MG63 (cell line): ENCODE measurements at regions not wholly inside any gene's neighbourhood (a gene's known extent, or its start where the extent isn't known, plus 50 kb on each side); places are given as distances from the start of the nearest gene placed in this dataset.
"Not testable (repeated sequence)": the region's sequence is repeated elsewhere in the genome, so short reads cannot be mapped to it uniquely, and the experiment has no call there.

ENCODE experiments used
- DNase-seq: peaks from one replicate; pipeline ENCODE4 v3.0.0-alpha.2; 2020
- H3K27me3 ChIP-seq: fragments of 250-450 bp; sonication (Bioruptor Pico); 2 replicates; pipeline ENCODE4 v1.5.1; 2020; ENCODE audit warnings: mild to moderate bottlenecking, moderate library complexity
- H3K36me3 ChIP-seq: fragments of 250-450 bp; sonication (Bioruptor Pico); 2 replicates; pipeline ENCODE4 v1.5.1; 2020; ENCODE audit warnings: mild to moderate bottlenecking, moderate library complexity
- H3K4me3 ChIP-seq: fragments of 250-450 bp; sonication (Bioruptor Pico); 2 replicates; pipeline ENCODE4 v1.5.1; 2020; ENCODE audit warnings: mild to moderate bottlenecking, moderate library complexity
- H3K9me3 ChIP-seq: fragments of 250-450 bp; sonication (Bioruptor Pico); 2 replicates; pipeline ENCODE4 v1.5.1; 2020; ENCODE audit warnings: mild to moderate bottlenecking, moderate library complexity

DNA sequence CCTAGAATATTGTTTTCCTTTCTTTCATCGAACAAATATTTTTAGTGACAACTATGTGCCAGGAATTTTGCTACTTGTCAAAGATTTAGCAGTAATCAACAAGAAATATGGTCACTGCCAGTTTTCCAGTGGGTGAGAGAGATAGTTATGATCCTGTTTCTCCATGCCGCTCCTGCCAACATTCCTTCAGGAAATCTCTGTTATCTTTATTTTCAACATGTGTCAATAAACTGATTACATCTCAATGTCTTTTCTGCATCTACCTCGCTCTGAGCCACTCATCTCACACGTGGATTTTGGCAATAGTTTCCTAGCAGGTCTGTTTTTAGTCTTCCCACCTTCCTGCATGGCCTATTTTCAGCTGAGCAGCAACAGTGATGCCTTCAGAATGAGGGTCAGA, 650.0 kb upstream of the STXBP6 start:
- DNase-seq: no peak
- H3K4me3 ChIP-seq: no peak overlapping the region
- H3K27me3 ChIP-seq: no peaks in the 10 kb centered on the region
- no peaks in the 10 kb centered on the region for H3K36me3 ChIP-seq
- H3K9me3 ChIP-seq: no peaks in the 10 kb centered on the region

DNA sequence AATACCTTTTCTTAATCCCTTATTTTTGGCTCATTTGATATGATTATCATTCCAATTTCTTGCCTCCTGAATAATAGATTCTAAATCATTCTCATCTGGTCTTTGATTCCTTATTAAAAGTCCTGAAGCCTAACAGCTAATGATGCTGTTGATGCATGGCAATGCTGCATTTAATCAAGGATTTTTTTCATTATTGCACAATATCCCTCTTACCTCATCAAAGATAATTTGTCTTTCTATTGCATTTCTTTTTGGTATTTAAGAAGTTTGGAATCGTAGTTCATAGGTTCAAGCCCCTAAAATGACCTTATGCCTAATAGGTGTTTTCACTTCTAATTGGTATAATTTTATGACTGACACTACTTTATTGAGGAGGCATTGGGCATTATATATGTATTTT, 648.2 kb upstream of the STXBP6 start:
- no peak overlapping the region for H3K4me3 ChIP-seq
- H3K27me3 ChIP-seq: no peaks in the 10 kb centered on the region
- H3K9me3 ChIP-seq: no peaks in the 10 kb centered on the region
- no peak for DNase-seq
- no peaks in the 10 kb centered on the region for H3K36me3 ChIP-seq

DNA sequence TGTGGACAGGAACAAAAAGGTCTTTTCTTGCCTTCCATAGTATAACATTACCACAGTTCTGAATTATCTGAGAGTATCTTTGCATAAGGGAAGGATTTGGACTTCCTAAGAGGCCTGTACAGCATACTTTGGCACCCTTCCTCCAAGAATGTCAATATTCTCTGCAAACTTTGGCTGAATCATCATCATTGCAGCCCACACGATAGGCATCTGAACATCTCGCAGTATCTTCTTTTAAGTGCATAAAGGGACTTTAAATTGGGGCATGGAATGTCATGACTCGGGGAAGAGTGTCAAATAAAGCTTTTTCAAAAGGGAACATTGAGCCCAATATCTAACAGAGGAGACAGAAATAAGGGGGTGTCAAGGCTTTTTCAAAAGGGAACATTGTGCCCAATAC, 646.2 kb upstream of the STXBP6 start:
- no peaks in the 10 kb centered on the region for H3K9me3 ChIP-seq
- H3K36me3 ChIP-seq: no peaks in the 10 kb centered on the region
- DNase-seq: no peak
- H3K4me3 ChIP-seq: no peak overlapping the region
- no peaks in the 10 kb centered on the region for H3K27me3 ChIP-seq

DNA sequence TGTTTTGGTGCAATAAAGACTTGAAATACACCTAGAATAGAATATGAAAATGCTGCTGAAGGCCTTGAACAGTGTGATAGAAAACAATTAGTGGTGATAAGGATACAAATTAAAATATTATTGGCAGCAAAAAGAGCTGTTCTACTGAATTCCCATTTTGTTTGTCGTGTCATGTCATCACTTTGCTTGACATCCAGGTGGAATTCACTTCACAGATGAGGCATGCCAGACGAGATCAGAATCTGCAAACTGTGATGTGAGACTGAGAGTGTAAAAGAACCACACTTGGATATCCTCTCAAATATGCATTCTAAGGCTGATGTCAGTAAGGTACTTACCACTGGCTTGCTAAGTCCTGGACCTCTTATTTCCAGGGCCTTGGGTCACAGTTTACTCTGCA, 635.1 kb upstream of the STXBP6 start:
- Histone ChIP-seq H3K9me3 (no peaks in the 10 kb centered on the region), H3K27me3 (no peaks in the 10 kb centered on the region), H3K36me3 (no peaks in the 10 kb centered on the region), H3K4me3 (no peak overlapping the region)
- DNase-seq: no peak

DNA sequence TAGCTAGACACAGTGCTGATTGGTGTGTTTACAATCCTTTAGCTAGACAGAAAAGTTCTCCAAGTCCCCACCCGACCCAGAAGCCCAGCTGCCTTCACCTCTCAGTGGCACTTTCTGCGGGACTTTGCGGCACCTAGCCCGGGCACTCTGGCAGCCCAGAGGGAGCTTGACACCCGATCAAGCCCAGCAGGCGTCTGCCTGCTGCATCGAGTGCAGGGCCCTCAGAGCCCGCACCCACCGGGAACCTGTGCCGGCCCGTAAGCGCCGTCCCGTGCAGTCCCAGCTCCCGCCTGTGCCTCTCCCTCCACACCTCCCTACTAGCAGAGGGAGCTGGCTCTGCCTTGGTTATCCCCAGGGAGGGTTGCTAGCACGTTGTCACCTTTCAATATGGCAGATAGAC, 631.0 kb upstream of the STXBP6 start:
- no peaks in the 10 kb centered on the region for H3K9me3 ChIP-seq
- no peaks in the 10 kb centered on the region for H3K27me3 ChIP-seq
- DNase-seq: no peak
- H3K36me3 ChIP-seq: no peaks in the 10 kb centered on the region
- no peak overlapping the region for H3K4me3 ChIP-seq

DNA sequence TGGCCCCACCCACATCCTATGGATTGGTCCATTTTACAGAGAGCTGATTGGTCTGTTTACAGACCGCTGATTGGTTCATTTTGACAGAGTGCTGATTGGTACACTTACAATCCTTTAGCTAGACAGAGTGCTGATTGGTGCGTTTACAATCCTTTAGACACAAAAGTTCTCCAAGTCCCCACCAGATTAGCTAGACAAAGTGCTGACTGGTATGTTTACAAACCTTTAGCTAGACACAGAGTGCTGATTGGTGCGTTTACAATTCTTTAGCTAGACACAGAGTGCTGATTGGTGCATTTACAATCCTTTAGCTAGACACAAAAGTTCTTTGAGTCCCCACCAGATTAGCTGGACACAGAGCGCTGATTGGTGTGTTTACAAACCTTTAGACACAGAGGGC, 630.6 kb upstream of the STXBP6 start:
- not testable (repeated sequence) for H3K4me3 ChIP-seq, H3K36me3 ChIP-seq, H3K27me3 ChIP-seq, H3K9me3 ChIP-seq, DNase-seq

DNA sequence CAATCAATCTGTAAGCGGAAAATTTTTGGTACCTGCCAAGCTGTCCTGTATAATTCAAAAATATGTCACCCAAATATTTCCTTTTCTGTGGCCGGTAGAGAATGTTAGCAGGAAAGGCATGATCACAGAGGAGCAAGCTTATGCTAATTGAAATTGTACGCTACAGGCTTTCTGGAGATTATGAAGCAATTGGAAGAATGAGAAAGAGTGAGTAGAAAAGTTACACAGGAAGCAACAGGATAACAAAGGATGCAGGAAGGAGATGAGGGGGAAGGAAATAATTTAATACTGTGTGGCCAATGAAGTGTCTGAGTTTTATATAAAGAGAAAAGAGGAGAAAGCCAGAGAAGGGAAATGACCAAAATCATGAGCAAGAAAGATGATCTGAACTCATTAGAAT, 627.2 kb upstream of the STXBP6 start:
- no peaks in the 10 kb centered on the region for H3K27me3 ChIP-seq
- H3K9me3 ChIP-seq: no peaks in the 10 kb centered on the region
- DNase-seq: no peak
- H3K4me3 ChIP-seq: no peak overlapping the region
- H3K36me3 ChIP-seq: no peaks in the 10 kb centered on the region

DNA sequence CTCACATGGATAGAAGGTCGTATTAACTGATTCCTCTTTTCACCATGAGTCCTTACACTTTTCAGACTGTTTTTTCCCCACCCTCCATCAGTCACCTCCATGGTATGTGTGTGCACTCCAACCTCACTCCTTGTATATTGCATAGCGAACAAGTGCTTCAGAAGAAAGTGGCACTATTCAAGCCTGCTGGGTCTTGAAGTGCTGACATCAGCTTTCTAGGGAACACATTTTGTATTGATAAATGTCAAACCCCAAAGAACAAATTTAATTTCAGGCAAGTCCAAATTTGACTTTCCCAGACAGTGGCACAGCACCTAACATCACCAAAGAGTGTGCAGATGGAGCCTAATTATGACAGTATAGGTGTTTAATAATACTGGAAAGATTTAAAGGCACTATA, 617.4 kb upstream of the STXBP6 start:
- Histone ChIP-seq H3K36me3 (no peaks in the 10 kb centered on the region), H3K4me3 (no peak overlapping the region), H3K27me3 (no peaks in the 10 kb centered on the region), H3K9me3 (no peaks in the 10 kb centered on the region)
- DNase-seq: no peak

DNA sequence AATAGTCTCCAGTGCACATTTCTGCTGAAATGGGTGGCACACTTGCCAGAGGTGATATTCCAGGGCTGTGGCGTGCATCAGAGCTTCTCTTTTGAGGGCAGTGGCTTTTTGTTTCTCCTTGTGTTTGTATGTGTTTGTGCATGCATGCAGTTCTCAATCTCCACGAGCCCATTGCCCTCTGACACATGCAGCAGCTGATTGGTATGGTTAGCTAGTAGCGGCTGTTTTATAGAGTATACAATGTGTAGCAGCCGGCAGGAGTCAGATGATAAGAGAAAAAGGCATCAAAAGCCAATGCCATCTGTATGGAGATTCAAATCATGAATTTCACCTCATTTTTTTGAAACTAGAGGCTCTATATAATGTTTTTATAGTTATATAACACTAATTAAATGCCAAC, 616.9 kb upstream of the STXBP6 start:
- Histone ChIP-seq H3K36me3 (no peaks in the 10 kb centered on the region), H3K4me3 (no peak overlapping the region), H3K27me3 (no peaks in the 10 kb centered on the region), H3K9me3 (no peaks in the 10 kb centered on the region)
- no peak for DNase-seq

DNA sequence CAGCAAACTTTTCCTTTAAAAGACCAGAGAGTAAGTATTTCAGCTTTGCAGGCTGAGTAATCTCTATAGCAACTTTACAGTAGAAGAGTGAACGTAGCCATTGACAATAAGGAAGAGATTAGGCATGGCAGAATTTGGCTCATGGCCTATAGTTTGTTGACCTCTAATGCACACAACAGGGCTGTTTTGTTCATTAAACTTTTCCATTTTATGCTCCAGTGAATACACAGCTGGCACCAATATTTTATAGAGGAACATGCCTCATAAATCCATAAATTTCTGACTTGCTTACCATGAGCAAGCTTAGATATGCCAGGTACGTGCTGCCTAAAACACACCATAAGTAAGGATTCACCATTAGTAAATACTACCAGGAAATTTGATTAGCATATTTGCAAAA, 609.0 kb upstream of the STXBP6 start:
- Histone ChIP-seq H3K27me3 (no peaks in the 10 kb centered on the region), H3K4me3 (no peak overlapping the region), H3K36me3 (no peaks in the 10 kb centered on the region), H3K9me3 (no peaks in the 10 kb centered on the region)
- no peak for DNase-seq

DNA sequence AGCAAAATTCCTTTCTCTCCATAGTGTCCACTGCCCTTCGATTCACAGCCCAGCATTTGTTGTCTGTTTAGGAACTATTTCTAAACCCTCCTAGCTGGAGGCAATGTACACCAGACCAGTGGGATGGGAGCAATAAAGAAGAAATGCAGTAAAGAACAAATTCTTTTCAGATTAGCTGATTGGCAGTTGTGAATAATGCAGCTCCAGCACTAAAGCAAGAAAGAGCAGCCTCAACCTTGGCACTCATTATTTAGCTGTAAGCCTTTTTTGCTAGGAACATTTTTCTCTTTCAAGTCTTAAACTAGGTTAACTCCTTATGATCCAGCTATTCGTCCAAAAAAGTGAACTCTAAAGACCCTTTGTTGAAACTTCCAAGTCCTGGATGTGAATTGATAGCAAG, 580.5 kb upstream of the STXBP6 start:
- no peaks in the 10 kb centered on the region for H3K36me3 ChIP-seq
- H3K9me3 ChIP-seq: no peaks in the 10 kb centered on the region
- no peak overlapping the region for H3K4me3 ChIP-seq
- H3K27me3 ChIP-seq: no peaks in the 10 kb centered on the region
- no peak for DNase-seq

DNA sequence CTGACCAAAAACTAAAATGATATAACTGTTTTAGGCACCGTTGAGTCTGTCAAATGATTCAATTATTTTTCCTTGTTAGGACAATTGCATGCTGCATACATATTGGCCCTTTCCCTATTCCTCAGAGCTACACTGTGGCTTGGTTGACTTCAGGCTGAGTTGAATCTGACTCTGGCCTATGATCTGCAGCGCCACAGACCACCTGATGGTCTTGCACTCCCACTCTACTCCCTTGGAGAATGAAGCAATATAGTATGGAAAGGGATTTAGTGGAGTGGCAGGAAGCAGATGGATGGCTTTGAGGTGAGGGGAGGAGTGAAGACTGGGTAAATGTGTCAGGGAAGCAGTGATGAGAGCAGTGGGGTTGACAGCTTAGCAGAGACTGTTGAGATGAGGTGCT, 579.0 kb upstream of the STXBP6 start:
- H3K9me3 ChIP-seq: no peaks in the 10 kb centered on the region
- no peaks in the 10 kb centered on the region for H3K27me3 ChIP-seq
- no peak overlapping the region for H3K4me3 ChIP-seq
- no peaks in the 10 kb centered on the region for H3K36me3 ChIP-seq
- DNase-seq: no peak

DNA sequence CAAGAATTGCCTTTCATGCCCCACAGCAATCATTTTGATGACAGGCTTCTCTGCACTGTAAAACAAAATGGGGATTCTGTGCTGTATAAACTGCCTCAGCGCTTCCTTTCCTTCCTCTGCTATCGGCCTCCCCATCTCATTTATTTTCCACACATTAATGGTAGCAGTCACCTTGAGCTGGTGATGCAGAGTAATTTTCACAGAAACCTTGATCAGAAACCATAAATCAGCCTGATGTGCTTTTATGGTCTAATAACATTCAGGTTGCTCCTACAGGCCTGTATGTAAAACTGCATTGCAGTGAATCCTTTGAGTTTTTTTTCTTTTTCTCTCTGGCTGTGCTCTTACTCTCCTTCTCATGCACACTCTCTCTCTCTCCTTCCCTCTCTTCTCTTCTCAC, 578.4 kb upstream of the STXBP6 start:
- Histone ChIP-seq H3K9me3 (no peaks in the 10 kb centered on the region), H3K36me3 (no peaks in the 10 kb centered on the region), H3K4me3 (no peak overlapping the region), H3K27me3 (no peaks in the 10 kb centered on the region)
- DNase-seq: no peak

DNA sequence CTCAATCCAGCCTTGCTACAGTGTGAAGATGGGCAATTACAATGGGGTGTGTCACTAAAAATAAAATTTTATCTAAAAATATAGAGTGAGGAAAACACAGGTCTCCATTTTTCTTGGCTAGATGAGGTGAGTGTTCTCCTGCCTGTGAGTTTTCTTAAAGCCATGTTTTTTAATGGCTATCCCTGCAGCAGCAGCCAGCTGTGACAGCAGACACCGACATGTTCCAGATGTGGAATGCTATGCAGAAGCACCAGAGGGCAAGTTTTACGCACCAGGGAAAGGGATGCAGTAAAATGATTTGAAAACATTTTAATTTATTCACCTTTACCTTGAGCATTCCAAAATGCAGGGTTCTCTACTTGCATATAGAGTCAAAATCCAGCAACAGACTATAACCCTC, 577.0 kb upstream of the STXBP6 start:
- no peak for DNase-seq
- Histone ChIP-seq H3K4me3 (no peak overlapping the region), H3K36me3 (no peaks in the 10 kb centered on the region)

DNA sequence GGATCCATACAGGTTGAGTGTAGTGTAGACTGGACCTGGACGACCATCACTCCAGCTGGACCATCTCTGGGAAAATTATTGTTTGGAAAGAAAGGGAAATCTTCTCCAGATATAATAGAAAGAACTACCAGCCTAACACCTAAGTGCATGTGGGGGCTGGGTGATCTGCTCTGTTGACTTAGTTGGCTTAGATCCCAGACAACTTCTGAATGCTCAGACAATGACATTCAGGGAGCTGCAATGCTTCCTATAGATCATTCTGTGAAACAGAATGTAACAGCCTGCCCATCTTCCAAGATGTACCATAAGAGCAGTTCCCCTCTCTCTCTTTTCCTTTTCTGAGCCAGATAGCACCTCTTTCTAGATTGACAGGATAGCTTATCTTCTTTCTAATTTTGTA, 572.8 kb upstream of the STXBP6 start:
- Histone ChIP-seq H3K9me3 (no peaks in the 10 kb centered on the region), H3K27me3 (no peaks in the 10 kb centered on the region), H3K4me3 (no peak overlapping the region), H3K36me3 (no peaks in the 10 kb centered on the region)
- no peak for DNase-seq

More for the DNA sequence above, 577.0 kb upstream of the STXBP6 start:
- Histone ChIP-seq H3K9me3 (no peaks in the 10 kb centered on the region), H3K27me3 (no peaks in the 10 kb centered on the region)

DNA sequence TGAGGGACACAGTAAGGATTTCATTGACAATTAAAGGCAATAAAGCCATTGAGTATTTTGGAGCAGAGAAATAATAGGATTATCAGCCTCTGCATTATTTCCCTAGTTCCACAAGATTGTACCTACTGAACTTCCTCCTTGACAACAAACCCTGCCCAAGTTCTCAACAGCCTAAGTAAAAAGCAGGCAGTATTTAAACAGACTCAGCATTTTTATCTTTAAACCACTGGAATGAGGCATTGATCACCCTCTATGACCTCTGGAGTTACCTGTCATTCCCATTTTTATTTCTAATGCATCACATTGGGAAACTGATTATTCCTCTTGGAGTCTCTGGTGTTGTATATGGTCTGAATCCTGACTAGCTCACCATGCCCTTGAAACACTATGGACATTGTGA, 570.6 kb upstream of the STXBP6 start:
- Histone ChIP-seq H3K27me3 (no peaks in the 10 kb centered on the region), H3K36me3 (no peaks in the 10 kb centered on the region), H3K4me3 (no peak overlapping the region), H3K9me3 (no peaks in the 10 kb centered on the region)
- DNase-seq: no peak

DNA sequence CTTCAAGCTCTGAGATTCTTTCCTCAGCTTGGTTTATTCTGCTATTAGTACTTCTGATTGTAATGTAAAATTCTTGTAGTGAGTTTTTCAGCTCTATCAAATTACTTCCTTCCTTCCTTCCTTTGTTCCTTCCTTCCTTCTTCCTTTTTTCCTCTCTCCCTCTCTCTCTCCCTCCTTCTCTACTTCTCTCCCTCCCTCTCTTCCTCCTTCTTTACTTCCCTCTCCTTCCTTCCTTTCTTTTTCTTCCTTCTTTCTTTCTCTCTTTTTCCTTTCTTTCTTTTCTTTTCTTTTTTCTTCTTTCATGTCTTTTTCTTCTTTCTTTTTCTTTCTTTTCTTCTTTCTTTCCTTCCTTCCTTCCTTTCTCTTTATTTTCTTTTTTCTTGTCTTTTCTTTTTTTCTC, 565.2 kb upstream of the STXBP6 start:
- no peaks in the 10 kb centered on the region for H3K27me3 ChIP-seq
- no peaks in the 10 kb centered on the region for H3K9me3 ChIP-seq
- DNase-seq: no peak
- H3K36me3 ChIP-seq: no peaks in the 10 kb centered on the region
- no peak overlapping the region for H3K4me3 ChIP-seq

DNA sequence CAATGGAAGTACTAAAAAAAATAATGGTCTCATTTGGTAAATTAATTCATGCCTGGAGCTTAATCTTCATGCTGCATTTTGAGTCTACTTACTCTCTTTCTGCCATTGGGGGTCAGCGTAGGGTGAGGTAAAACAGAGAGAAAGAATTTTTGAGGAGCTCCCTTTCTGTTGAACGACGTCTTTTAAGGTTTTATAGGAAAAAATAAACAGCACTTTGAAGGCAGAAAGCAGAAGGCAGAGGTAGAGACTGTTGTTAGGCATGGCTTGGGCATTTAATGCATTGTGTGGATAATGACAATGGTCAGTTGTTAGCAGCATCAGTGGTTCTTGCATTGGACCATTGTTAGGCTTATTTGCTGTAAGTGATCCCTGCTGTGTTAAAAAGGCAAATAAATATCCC, 557.2 kb upstream of the STXBP6 start:
- H3K9me3 ChIP-seq: no peaks in the 10 kb centered on the region
- no peak overlapping the region for H3K4me3 ChIP-seq
- H3K27me3 ChIP-seq: no peaks in the 10 kb centered on the region

DNA sequence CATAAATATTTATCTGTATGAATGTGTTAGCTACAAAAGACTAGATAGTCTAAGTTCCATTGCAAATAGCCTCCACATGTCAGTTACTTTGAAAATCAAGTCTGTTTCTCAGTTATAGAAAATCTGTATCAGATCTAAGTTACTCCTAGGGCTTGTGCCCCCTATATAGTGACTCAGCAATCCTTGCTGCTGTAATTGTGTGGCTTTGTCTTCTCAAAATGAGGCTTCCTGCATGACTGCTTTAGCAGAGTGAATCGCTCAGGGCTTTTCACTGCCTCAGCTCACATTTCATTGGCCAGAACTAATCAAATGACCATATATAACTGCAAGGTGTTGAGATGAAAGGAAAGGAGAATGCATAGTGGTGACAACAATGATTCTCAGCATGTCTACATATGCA, 552.2 kb upstream of the STXBP6 start:
- no peak overlapping the region for H3K4me3 ChIP-seq
- H3K27me3 ChIP-seq: no peaks in the 10 kb centered on the region
- no peaks in the 10 kb centered on the region for H3K36me3 ChIP-seq
- DNase-seq: no peak
- no peaks in the 10 kb centered on the region for H3K9me3 ChIP-seq

More for the DNA sequence above, 557.2 kb upstream of the STXBP6 start:
- DNase-seq: no peak
- no peaks in the 10 kb centered on the region for H3K36me3 ChIP-seq
